Common myeloid progenitor, CD34-positive (primary cell): ENCODE measurements at regions not wholly inside any gene's neighbourhood (a gene's known extent, or its start where the extent isn't known, plus 50 kb on each side); places are given as distances from the start of the nearest gene placed in this dataset.
"Not testable (repeated sequence)": the region's sequence is repeated elsewhere in the genome, so short reads cannot be mapped to it uniquely, and the experiment has no call there.

Experiments used
- CTCF ChIA-PET: fragments of 350-600 bp; sonication (Branson Sonifier 250); formaldehyde crosslinking; loops from one replicate; lab custom pipeline; 2021; ENCODE audit warnings: antibody characterized with exemption; lab: Charles Lee
- POLR2A ChIA-PET: fragments of 350-600 bp; sonication (Branson Sonifier 250); formaldehyde crosslinking; loops from one replicate; lab custom pipeline; 2021; ENCODE audit warnings: antibody characterized with exemption; lab: Charles Lee
- DNase-seq, 3 donors: peaks; one replicate each; pipeline versions ENCODE4 v3.0.0 to v3.0.0-alpha.2; 2013
- H3K27ac ChIP-seq, 2 experiments: 1 replicate in 1 of 2; 2 replicates in 1 of 2; pipeline ENCODE4 v1.7.0; 2013; ENCODE audit warnings: inconsistent platforms in 2 of 2, low read length in 2 of 2, mild to moderate bottlenecking in 2 of 2, low read depth in 1 of 2, moderate library complexity in 1 of 2; ENCODE audit not compliant: severe bottlenecking in 2 of 2, insufficient read depth in 1 of 2, poor library complexity in 1 of 2
- H3K27me3 ChIP-seq, 5 experiments: replicated peaks in 2 of 5; 1 replicate in 3 of 5; 2 replicates in 2 of 5; pipeline versions ENCODE4 v1.6.1 to v1.7.0; 2013; ENCODE audit warnings: low read length in 4 of 5, mild to moderate bottlenecking in 2 of 5, moderate library complexity in 2 of 5, inconsistent platforms in 1 of 5; ENCODE audit not compliant: insufficient read depth in 5 of 5, control insufficient read depth in 4 of 5
- H3K36me3 ChIP-seq, 4 experiments: 1 replicate in 2 of 4; 2 replicates in 2 of 4; pipeline versions ENCODE4 v1.6.1 to v1.7.0; 2013; ENCODE audit warnings: low read length in 3 of 4, control low read depth in 1 of 4, mild to moderate bottlenecking in 1 of 4; ENCODE audit not compliant: control insufficient read depth in 4 of 4, insufficient read depth in 4 of 4
- H3K4me1 ChIP-seq, 4 experiments: 1 replicate in 3 of 4; 2 replicates in 1 of 4; pipeline versions ENCODE4 v1.6.1 to v1.7.1; 2013; ENCODE audit warnings: low read length in 3 of 4, mild to moderate bottlenecking in 3 of 4, control low read depth in 1 of 4, inconsistent platforms in 1 of 4, moderate library complexity in 1 of 4; ENCODE audit not compliant: control insufficient read depth in 4 of 4, insufficient read depth in 4 of 4; ENCODE audit errors: control extremely low read depth in 1 of 4
- H3K4me3 ChIP-seq, 7 experiments: 1 replicate in 4 of 7; 2 replicates in 3 of 7; pipeline versions ENCODE4 v1.5.1 to v1.7.0; 2013; ENCODE audit warnings: mild to moderate bottlenecking in 7 of 7, low read length in 6 of 7, moderate library complexity in 6 of 7, inconsistent platforms in 2 of 7, low read depth in 2 of 7, control low read depth in 1 of 7; ENCODE audit not compliant: insufficient read depth in 4 of 7, control insufficient read depth in 1 of 7; ENCODE audit errors: extremely low read depth in 1 of 7
- H3K9me3 ChIP-seq, 5 experiments: 1 replicate in 4 of 5; 2 replicates in 1 of 5; pipeline versions ENCODE4 v1.6.1 to v1.7.1; 2013; ENCODE audit warnings: low read length in 4 of 5, mild to moderate bottlenecking in 2 of 5, inconsistent platforms in 1 of 5, low read depth in 1 of 5, moderate library complexity in 1 of 5; ENCODE audit not compliant: control insufficient read depth in 4 of 5, insufficient read depth in 2 of 5; ENCODE audit errors: control extremely low read depth in 1 of 5
- WGBS: methylation state at CpG from one replicate; pipeline ENCODE4 v1.1.5; 2013; ENCODE audit not compliant: insufficient coverage; 5-methylcytosine and 5-hydroxymethylcytosine counted together

GRCh38 chr1:232334811-232335210 is 295.1 kb downstream of the SIPA1L2 start:
- WGBS: 92% methylated on average over 7 of the region's 10 CpGs
- DNase-seq: no peak
- Histone ChIP-seq H3K27me3 (peaks cover 0 to 5% (median 0%) of the 10 kb centered on the region in 5 experiments), H3K4me1 (no peaks in the 10 kb centered on the region), H3K9me3 (peaks cover 0 to 3% (median 0%) of the 10 kb centered on the region in 5 experiments), H3K27ac (no peak overlapping the region), H3K4me3 (no peak overlapping the region), H3K36me3 (no peaks in the 10 kb centered on the region)
- POLR2A ChIA-PET: no interaction called here
- CTCF ChIA-PET: no interaction called here

DNA sequence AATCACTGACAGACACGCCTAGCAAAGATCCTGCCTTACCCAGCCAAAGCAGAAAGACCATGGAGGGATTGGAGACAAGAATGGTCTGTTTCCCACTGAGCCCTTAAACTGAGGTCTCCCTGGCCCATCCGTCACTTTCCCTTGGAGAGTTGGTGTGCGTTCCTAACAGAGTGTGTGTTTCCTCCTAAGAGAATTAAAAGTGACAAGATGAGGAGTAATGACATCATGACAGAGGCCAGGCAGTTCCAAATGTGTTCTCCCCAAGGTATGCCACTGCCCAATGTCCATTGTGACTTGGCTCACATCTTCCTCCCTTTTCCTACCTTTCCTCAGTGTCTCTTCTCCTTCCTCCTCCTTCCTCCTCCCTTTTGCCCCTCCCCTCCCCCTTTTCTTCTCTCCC is 295.7 kb downstream of the SIPA1L2 start:
- no peaks in the 10 kb centered on the region for H3K36me3 ChIP-seq
- peaks cover 0 to 3% (median 0%) of the 10 kb centered on the region in 5 experiments for H3K9me3 ChIP-seq
- WGBS: 100% methylated on average over 2 of the region's 3 CpGs
- ChIA-PET POLR2A (no interaction called here), CTCF (no interaction called here)
- H3K27me3 ChIP-seq: peaks cover 0 to 5% (median 0%) of the 10 kb centered on the region in 5 experiments
- H3K4me1 ChIP-seq: no peaks in the 10 kb centered on the region
- no peak overlapping the region for H3K4me3 ChIP-seq
- H3K27ac ChIP-seq: no peak overlapping the region
- DNase-seq: no peak

DNA sequence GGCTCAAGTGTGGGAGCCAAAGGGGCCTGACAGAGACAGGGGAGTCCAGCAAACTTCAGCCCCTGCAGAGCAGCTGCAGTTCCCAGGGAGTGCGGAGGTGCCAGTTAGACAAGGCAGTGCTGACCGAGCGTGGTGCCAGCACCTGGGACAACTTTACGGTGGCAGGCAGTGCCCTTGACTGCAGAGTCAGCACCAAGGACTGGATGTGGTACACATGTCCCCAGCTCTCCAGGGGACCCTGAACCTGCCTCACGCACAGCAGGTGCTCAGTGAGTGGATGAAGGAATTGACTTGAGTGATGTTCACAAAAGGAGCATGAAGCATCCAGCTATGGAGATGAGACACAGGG is 296.5 kb downstream of the SIPA1L2 start:
- Histone ChIP-seq H3K9me3 (peaks cover 0 to 3% (median 0%) of the 10 kb centered on the region in 5 experiments), H3K27me3 (peaks cover 0 to 5% (median 0%) of the 10 kb centered on the region in 5 experiments), H3K27ac (no peak overlapping the region), H3K36me3 (no peaks in the 10 kb centered on the region), H3K4me3 (no peak overlapping the region), H3K4me1 (no peaks in the 10 kb centered on the region)
- ChIA-PET CTCF (no interaction called here), POLR2A (no interaction called here)
- DNase-seq: no peak
- 97% methylated on average over 5 of the region's 5 CpGs for WGBS

DNA sequence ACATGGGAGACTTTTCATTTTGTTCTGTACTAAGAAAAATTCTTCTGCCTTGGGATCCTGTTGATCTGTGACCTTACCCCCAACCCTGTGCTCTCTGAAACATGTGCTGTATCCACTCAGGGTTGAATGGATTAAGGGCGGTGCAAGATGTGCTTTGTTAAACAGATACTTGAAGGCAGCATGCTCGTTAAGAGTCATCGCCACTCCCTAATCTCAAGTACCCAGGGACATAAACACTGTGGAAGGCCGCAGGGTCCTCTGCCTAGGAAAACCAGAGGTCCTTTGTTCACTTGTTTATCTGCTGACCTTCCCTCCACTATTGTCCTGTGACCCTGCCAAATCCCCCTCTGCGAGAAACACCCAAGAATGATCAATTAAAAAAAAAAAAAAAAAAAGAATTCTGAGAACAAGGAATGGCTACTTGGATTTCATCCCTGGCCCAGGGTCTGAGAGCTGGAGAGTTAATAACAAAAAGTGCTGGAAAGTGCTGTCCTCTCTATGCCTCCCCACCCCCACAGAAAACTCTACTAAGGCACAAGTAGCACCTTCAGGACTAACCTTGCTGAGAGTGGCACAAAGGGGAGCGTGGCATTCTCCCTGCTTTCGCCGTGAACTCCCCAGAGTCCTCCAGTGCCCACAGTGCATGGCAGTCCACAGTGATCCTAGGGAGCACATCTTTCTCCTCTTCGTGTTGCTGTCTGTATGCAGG is 297.1 kb downstream of the SIPA1L2 start:
- H3K27ac ChIP-seq, DNase-seq, POLR2A ChIA-PET, H3K27me3 ChIP-seq, H3K4me1 ChIP-seq, CTCF ChIA-PET, H3K36me3 ChIP-seq, H3K9me3 ChIP-seq, H3K4me3 ChIP-seq: not testable (repeated sequence)
- 100% methylated on average over 4 of the region's 9 CpGs for WGBS

DNA sequence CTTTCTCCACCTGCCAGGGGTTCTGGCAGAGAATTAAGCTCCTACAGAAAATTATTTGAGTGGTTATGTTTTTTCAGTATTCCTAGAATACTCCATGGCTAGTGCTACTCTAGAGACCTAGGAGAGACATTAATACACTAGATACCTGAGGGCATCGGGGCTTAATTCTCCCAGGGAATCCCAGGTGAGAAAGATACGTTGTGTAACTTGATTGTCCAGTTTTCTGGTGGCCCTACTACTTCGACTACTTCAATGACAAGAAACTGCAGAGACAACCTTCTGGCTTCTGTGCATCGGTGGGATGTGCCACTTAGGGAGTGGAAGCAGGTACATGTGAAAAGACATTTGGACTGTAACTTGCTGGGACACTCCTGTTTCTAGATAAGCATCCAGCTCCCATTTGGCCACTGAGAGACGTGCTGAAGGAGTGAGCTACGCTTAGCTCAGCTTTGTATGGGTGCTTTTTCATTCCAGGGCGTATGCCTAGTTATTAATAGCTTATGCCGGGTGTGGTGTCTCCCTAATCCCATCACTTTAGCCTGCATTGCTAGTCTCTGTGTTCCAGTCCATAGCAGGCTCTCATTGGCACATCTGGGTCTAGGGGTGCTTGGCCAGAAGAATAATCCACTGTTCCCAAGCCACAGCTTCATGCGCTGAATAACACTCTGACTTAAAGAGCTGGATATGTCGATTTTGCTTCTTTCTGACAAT is 300.7 kb downstream of the SIPA1L2 start:
- no peak overlapping the region for H3K4me3 ChIP-seq
- H3K36me3 ChIP-seq: no peaks in the 10 kb centered on the region
- peaks cover 0 to 2% (median 0%) of the 10 kb centered on the region in 5 experiments for H3K27me3 ChIP-seq
- ChIA-PET CTCF (no interaction called here), POLR2A (no interaction called here)
- H3K27ac ChIP-seq: no peak overlapping the region
- no peak for DNase-seq
- H3K9me3 ChIP-seq: peaks cover 0 to 3% (median 0%) of the 10 kb centered on the region in 5 experiments
- no peaks in the 10 kb centered on the region for H3K4me1 ChIP-seq
- WGBS: 96% methylated on average over 10 of the region's 10 CpGs

DNA sequence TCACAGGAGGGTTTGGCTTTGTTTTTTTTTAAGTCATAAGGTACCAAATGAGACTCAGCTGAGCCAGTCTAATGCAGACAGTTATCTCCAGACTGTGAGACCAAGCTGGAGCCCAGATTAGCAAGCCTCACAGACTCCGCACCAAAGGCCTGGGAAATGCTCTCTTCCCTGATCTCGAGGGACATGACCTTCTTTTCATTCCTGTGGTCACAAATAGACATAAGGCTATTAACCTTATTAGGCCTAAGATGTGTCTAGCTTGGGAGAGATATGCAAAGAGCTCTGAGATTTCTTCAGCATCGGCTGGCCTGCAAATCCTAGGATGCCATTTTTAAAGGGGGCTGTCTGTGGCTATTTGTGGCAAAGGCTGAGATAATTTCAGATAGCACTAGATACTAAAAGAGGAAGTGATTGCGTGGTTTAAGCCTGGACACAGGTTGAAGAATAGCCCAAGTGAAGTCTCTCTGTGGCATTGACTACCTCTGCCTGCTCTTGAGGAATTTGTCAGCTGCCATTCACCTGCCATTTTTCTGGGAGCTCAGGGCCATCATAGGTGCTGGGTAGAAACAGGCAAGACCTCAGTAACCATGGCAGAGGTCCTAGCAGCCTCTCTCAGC is 301.3 kb downstream of the SIPA1L2 start:
- H3K36me3 ChIP-seq: no peaks in the 10 kb centered on the region
- peaks cover 0 to 3% (median 0%) of the 10 kb centered on the region in 5 experiments for H3K9me3 ChIP-seq
- no peaks in the 10 kb centered on the region for H3K27me3 ChIP-seq
- H3K4me1 ChIP-seq: no peaks in the 10 kb centered on the region
- DNase-seq: peak in 2 of 3 donors; percentile 1 to 3
- H3K27ac ChIP-seq: no peak overlapping the region
- no peak overlapping the region for H3K4me3 ChIP-seq
- ChIA-PET POLR2A (no interaction called here), CTCF (no interaction called here)
- WGBS: 68% methylated on average over 4 of the region's 4 CpGs

- Histone ChIP-seq H3K27ac (no peak overlapping the region), H3K4me3 (no peak overlapping the region), H3K9me3 (peaks cover 0 to 3% (median 0%) of the 10 kb centered on the region in 5 experiments), H3K27me3 (no peaks in the 10 kb centered on the region), H3K36me3 (no peaks in the 10 kb centered on the region), H3K4me1 (no peaks in the 10 kb centered on the region)
- CTCF ChIA-PET: no interaction called here
- 99% methylated on average over 4 of the region's 5 CpGs for WGBS
- no peak for DNase-seq
- POLR2A ChIA-PET: no interaction called here
Observed at GRCh38 chr1:232327899-232328298, 302.0 kb downstream of the SIPA1L2 start.
